ENCODE measurements at regions not wholly inside any gene's neighbourhood (a gene's known extent, or its start where the extent isn't known, plus 50 kb on each side); places are given as distances from the start of the nearest gene placed in this dataset.
"Not testable (repeated sequence)": the region's sequence is repeated elsewhere in the genome, so short reads cannot be mapped to it uniquely, and the experiment has no call there.

- DNase-seq (ENCODE audit: low read depth) = peak; percentile 37
Observed at GRCh38 chr4:33107814-33108213, 2387.6 kb downstream of the PCDH7 start.

GRCh38 chr4:33111117-33111516 is 2390.9 kb downstream of the PCDH7 start:
- no peak for DNase-seq (ENCODE audit: low read depth)

- DNase-seq (ENCODE audit: low read depth) = peak; percentile 43
Observed at GRCh38 chr4:33116871-33117270, 2396.7 kb downstream of the PCDH7 start.

GRCh38 chr4:33126002-33126401 is 2405.8 kb downstream of the PCDH7 start:
- DNase-seq (ENCODE audit: low read depth) = no peak

GRCh38 chr4:33130662-33131061 is 2410.5 kb downstream of the PCDH7 start:
- DNase-seq (ENCODE audit: low read depth) = not testable (repeated sequence)

- no peak for DNase-seq (ENCODE audit: low read depth)
Observed at GRCh38 chr4:33133723-33134122, 2413.6 kb downstream of the PCDH7 start.

- DNase-seq (ENCODE audit: low read depth) = no peak
Observed at GRCh38 chr4:33134366-33134765, 2414.2 kb downstream of the PCDH7 start.

- no peak for DNase-seq (ENCODE audit: low read depth)
Observed at GRCh38 chr4:33149658-33150524, 2429.7 kb downstream of the PCDH7 start.

- DNase-seq (ENCODE audit: low read depth) = no peak
Observed at GRCh38 chr4:33150525-33150910, 2430.3 kb downstream of the PCDH7 start.

GRCh38 chr4:33160126-33160525 is 2440.0 kb downstream of the PCDH7 start:
- peak; percentile 10 for DNase-seq (ENCODE audit: low read depth)

- DNase-seq (ENCODE audit: low read depth) = no peak
Observed at GRCh38 chr4:33161202-33161601, 2441.0 kb downstream of the PCDH7 start.

GRCh38 chr4:33162122-33162521 is 2442.0 kb downstream of the PCDH7 start:
- DNase-seq (ENCODE audit: low read depth) = no peak

GRCh38 chr4:33171873-33172525 is 2451.8 kb downstream of the PCDH7 start:
- DNase-seq (ENCODE audit: low read depth) = no peak

- no peak for DNase-seq (ENCODE audit: low read depth)
Observed at GRCh38 chr4:33176566-33176965, 2456.4 kb downstream of the PCDH7 start.

- peak; percentile 21 for DNase-seq (ENCODE audit: low read depth)
Observed at GRCh38 chr4:33184657-33185290, 2464.6 kb downstream of the PCDH7 start.

GRCh38 chr4:33187035-33187434 is 2466.9 kb downstream of the PCDH7 start:
- DNase-seq (ENCODE audit: low read depth) = no peak

GRCh38 chr4:33188733-33189132 is 2468.6 kb downstream of the PCDH7 start:
- no peak for DNase-seq (ENCODE audit: low read depth)

- no peak for DNase-seq (ENCODE audit: low read depth)
Observed at GRCh38 chr4:33189169-33189568, 2469.0 kb downstream of the PCDH7 start.

GRCh38 chr4:33193109-33193508 is 2472.9 kb downstream of the PCDH7 start:
- DNase-seq (ENCODE audit: low read depth) = no peak

GRCh38 chr4:33200377-33200776 is 2480.2 kb downstream of the PCDH7 start:
- no peak for DNase-seq (ENCODE audit: low read depth)

GRCh38 chr4:33218238-33218637 is 2498.1 kb downstream of the PCDH7 start:
- DNase-seq (ENCODE audit: low read depth) = no peak

GRCh38 chr4:33226133-33226532 is 2506.0 kb downstream of the PCDH7 start:
- no peak for DNase-seq (ENCODE audit: low read depth)
